T-cell (primary cell): ENCODE measurements at regions not wholly inside any gene's neighbourhood (a gene's known extent, or its start where the extent isn't known, plus 50 kb on each side); places are given as distances from the start of the nearest gene placed in this dataset.

Experiments
- ATAC-seq, 4 experiments: fragments of 200-7000 bp in 3 of 4; fragments of 150-1000 bp in 1 of 4; cut with Tn5 transposase; replicated peaks in 1 of 4; 1 replicate in 3 of 4; 2 replicates in 1 of 4; pipeline ENCODE4 v1.10.0; 2021; ENCODE audit warnings: moderate library complexity in 3 of 4, mild to moderate bottlenecking in 2 of 4, moderate number of reproducible peaks in 1 of 4
- CTCF ChIA-PET, 2 donors: fragments of 300-600 bp; sonication (Branson Sonifier 250); formaldehyde crosslinking; loops; one replicate each; lab custom pipeline; 2022; ENCODE audit warnings: antibody characterized with exemption in 2 of 2; lab: Charles Lee
- POLR2A ChIA-PET, 2 donors: fragments of 300-600 bp; sonication (Branson Sonifier 250); formaldehyde crosslinking; loops; one replicate each; lab custom pipeline; 2022; ENCODE audit warnings: antibody characterized with exemption in 2 of 2; lab: Charles Lee
- DNase-seq, 35 experiments: peaks; one replicate each; pipeline versions ENCODE4 v3.0.0 to v3.0.0-alpha.2; 2013 to 2023
- H3K27ac ChIP-seq: one replicate; pipeline ENCODE4 v1.5.1; 2013; ENCODE audit warnings: low read length
- H3K27me3 ChIP-seq, 2 experiments: replicated peaks in 1 of 2; 1 replicate in 1 of 2; 2 replicates in 1 of 2; pipeline versions ENCODE4 v1.6.1 to v1.7.0; 2013; ENCODE audit warnings: low read length in 1 of 2, mixed read lengths in 1 of 2; ENCODE audit not compliant: control insufficient read depth in 2 of 2, insufficient read depth in 2 of 2; ENCODE audit errors: extremely low read depth in 1 of 2
- H3K36me3 ChIP-seq, 2 donors: 1 replicate in 1 of 2; 2 replicates in 1 of 2; pipeline versions ENCODE4 v1.6.1 to v1.7.0; 2013; ENCODE audit warnings: low read length in 1 of 2; ENCODE audit not compliant: control insufficient read depth in 2 of 2, insufficient read depth in 1 of 2; ENCODE audit errors: extremely low read depth in 1 of 2
- H3K4me1 ChIP-seq, 2 experiments: 1 replicate in 1 of 2; 2 replicates in 1 of 2; pipeline versions ENCODE4 v1.6.1 to v1.7.0; 2013; ENCODE audit warnings: low read length in 2 of 2, mixed read lengths in 1 of 2; ENCODE audit not compliant: insufficient read depth in 2 of 2, control insufficient read depth in 1 of 2; ENCODE audit errors: extremely low read depth in 1 of 2
- H3K4me3 ChIP-seq, 2 donors: 1 replicate in 1 of 2; 2 replicates in 1 of 2; pipeline versions ENCODE4 v1.5.1 to v1.7.0; 2013; ENCODE audit warnings: mild to moderate bottlenecking in 2 of 2, low read length in 1 of 2, moderate library complexity in 1 of 2; ENCODE audit not compliant: control insufficient read depth in 1 of 2; ENCODE audit errors: extremely low read depth in 1 of 2
- H3K9me3 ChIP-seq: 2 replicates; pipeline ENCODE4 v1.7.0; 2013
- H3K27ac Mint-ChIP-seq, 2 donors: one replicate each; pipeline ENCODE4 v1.8.0; 2020 to 2021; ENCODE audit warnings: mild to moderate bottlenecking in 2 of 2, mixed read lengths in 2 of 2
- H3K27me3 Mint-ChIP-seq, 2 donors: one replicate each; pipeline ENCODE4 v1.8.0; 2021 to 2022; ENCODE audit warnings: mixed read lengths in 2 of 2
- H3K36me3 Mint-ChIP-seq: one replicate; pipeline ENCODE4 v1.8.0; 2021; ENCODE audit warnings: mixed read lengths
- H3K4me1 Mint-ChIP-seq, 3 donors: one replicate each; pipeline ENCODE4 v1.8.0; 2020 to 2022; ENCODE audit warnings: mixed read lengths in 3 of 3, mild to moderate bottlenecking in 1 of 3
- H3K4me3 Mint-ChIP-seq, 3 donors: one replicate each; pipeline ENCODE4 v1.8.0; 2020 to 2022; ENCODE audit warnings: mild to moderate bottlenecking in 3 of 3, mixed read lengths in 3 of 3, moderate library complexity in 3 of 3
- H3K9me3 Mint-ChIP-seq, 3 donors: one replicate each; pipeline ENCODE4 v1.8.0; 2020 to 2022; ENCODE audit warnings: mixed read lengths in 3 of 3
- WGBS: methylation state at CpG from one replicate; pipeline ENCODE4 v1.1.5; 2013; ENCODE audit warnings: missing lambda C conversion rate; ENCODE audit not compliant: insufficient coverage; 5-methylcytosine and 5-hydroxymethylcytosine counted together

DNA sequence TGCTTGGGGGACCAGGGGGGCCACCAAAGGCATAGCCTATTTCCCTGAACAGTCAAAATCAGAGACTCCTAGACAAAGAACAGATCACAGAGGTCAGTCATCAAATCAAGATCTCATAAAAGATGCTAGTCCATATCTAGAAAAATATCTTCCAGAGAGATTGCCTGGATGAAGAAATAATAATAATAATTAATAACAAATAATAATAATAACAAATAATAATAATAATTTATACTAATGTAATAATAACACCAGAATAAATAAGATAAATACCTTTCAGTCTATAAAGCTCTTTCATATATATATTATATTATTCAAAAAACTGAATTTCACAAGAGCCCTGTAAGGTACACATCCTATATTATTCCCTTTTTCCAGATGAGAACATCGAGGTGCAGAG is 129.6 kb downstream of the PAX1 start:
- no peaks in the 10 kb centered on the region for H3K9me3 ChIP-seq
- H3K27me3 ChIP-seq, result no peaks in the 10 kb centered on the region
- no peaks in the 10 kb centered on the region for H3K36me3 ChIP-seq
- DNase-seq, result no peak
- H3K9me3 Mint-ChIP-seq, result peaks cover 0 to 4% (median 2%) of the 10 kb centered on the region in 3 donors
- ATAC-seq, result no peak
- H3K4me3 Mint-ChIP-seq, result no peak overlapping the region
- CTCF ChIA-PET, result no interaction called here
- H3K4me3 ChIP-seq, result no peak overlapping the region
- no peaks in the 10 kb centered on the region for H3K27me3 Mint-ChIP-seq
- POLR2A ChIA-PET, result no interaction called here
- H3K27ac ChIP-seq, result no peak overlapping the region
- no peak overlapping the region for H3K27ac Mint-ChIP-seq
- H3K4me1 Mint-ChIP-seq, result no peaks in the 10 kb centered on the region
- H3K36me3 Mint-ChIP-seq, result no peaks in the 10 kb centered on the region
- WGBS, result no CpG with 5 or more reads among the region's 1 CpG
- H3K4me1 ChIP-seq, result no peaks in the 10 kb centered on the region

DNA sequence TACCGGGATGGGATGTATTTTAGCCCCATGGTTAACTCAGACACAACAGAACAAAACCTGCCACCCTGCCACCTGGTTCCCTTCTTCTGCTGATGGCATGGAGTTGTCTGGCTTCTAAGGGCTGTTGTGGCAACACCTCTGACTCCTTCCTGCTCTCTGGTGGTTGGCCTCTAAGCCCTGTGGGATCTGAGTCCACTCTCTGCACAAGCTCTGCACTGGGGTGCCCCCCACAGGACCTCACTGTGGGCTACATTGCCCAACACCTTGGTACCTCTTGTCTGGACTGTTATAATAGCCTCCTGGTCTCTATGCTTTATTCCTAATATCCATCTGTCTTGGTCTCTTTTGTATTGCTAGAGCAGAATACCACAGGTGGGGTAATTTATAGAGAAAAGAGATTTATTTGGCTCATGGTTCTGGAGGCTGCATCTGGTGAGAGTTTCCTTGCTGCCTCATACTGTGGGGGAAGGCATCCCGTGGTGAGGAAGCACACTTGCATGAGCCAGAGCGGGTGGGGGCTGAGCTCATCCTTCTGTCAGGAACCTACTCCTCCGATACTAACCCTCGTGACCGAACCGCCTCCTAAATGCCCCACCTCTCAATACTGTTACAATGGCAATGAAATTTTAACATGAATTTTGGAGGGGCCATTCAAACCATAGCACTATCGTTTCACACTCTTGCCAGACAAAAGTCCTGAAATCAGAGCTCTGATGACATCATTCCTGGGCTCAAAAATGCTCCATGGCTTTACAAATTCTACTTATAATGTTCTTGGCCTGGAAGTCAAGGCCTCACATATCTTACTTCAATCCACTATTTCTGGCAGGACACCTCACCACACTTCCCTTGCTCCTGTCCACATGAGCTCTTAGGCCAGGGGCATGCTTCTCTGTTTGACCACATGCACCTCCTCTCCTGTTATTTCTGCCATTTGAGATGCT is 127.2 kb downstream of the PAX1 start:
- POLR2A ChIA-PET, result no interaction called here
- 70% methylated on average over 6 of the region's 8 CpGs for WGBS
- Histone ChIP-seq H3K9me3 (no peaks in the 10 kb centered on the region), H3K4me1 (no peaks in the 10 kb centered on the region), H3K27me3 (no peaks in the 10 kb centered on the region), H3K36me3 (no peaks in the 10 kb centered on the region), H3K4me3 (no peak overlapping the region), H3K27ac (no peak overlapping the region)
- no peak for ATAC-seq
- peaks cover 0 to 4% of the 10 kb centered on the region in 2 donors for H3K27me3 Mint-ChIP-seq
- H3K36me3 Mint-ChIP-seq, result no peaks in the 10 kb centered on the region
- no peak overlapping the region for H3K4me3 Mint-ChIP-seq
- no peak for DNase-seq
- H3K9me3 Mint-ChIP-seq, result peaks cover 0 to 4% (median 4%) of the 10 kb centered on the region in 3 donors
- no peaks in the 10 kb centered on the region for H3K4me1 Mint-ChIP-seq
- CTCF ChIA-PET, result no interaction called here
- H3K27ac Mint-ChIP-seq, result no peak overlapping the region

DNA sequence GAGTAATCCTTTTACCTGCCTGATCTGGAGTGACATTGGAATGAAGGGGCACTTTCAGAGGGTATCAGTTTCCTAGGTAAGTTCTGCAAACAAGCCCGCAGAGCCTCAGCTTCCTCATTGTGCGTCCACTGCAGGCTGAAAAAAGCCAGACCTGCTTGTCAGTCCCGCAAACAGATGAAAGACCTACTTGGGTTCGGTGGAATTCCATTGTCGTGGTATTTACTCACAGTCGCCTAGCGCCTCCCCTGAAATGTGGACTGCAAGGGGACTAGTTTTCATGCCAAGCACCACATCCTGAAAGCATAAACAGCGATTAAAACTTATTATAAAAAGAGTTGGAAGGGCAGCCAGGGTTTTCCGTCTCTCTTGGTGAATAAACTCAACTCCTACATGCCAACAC is 121.5 kb downstream of the PAX1 start:
- CTCF ChIA-PET, result no interaction called here
- H3K9me3 Mint-ChIP-seq, result peaks cover 3 to 4% (median 4%) of the 10 kb centered on the region in 3 donors

DNA sequence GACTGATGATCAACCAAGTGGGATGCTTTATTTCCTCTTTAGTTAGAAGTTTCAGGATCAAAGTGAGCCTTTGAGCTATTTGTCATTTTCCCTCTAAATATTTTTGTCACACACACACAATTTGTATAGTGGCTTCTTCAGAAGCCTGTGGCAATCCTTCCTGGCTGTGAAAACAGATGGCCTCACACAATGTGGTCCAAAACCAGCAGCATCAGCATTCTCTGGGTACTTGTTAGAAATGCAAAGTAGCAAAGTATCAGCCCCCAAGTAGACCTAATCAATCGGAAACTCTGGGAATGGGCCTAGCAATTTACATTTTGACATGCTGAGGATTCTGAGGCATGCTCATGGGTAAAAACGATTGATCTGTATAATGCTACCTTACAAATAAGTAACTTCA is 115.9 kb downstream of the PAX1 start:
- H3K27me3 Mint-ChIP-seq, result no peaks in the 10 kb centered on the region
- no CpG with 5 or more reads among the region's 2 CpGs for WGBS

More for the DNA sequence above, 121.5 kb downstream of the PAX1 start:
- H3K36me3 Mint-ChIP-seq, result no peaks in the 10 kb centered on the region
- H3K4me1 Mint-ChIP-seq, result no peaks in the 10 kb centered on the region
- peaks cover 0 to 4% of the 10 kb centered on the region in 2 donors for H3K27me3 Mint-ChIP-seq
- Histone ChIP-seq H3K4me1 (no peaks in the 10 kb centered on the region), H3K27me3 (peaks cover 0 to 2% of the 10 kb centered on the region in 2 experiments), H3K36me3 (no peaks in the 10 kb centered on the region), H3K27ac (no peak overlapping the region), H3K4me3 (no peak overlapping the region), H3K9me3 (no peaks in the 10 kb centered on the region)
- 39% methylated on average over 2 of the region's 9 CpGs for WGBS
- DNase-seq (no peak), ATAC-seq (no peak)
- no peak overlapping the region for H3K27ac Mint-ChIP-seq
- no peak overlapping the region for H3K4me3 Mint-ChIP-seq
- POLR2A ChIA-PET, result no interaction called here

DNA sequence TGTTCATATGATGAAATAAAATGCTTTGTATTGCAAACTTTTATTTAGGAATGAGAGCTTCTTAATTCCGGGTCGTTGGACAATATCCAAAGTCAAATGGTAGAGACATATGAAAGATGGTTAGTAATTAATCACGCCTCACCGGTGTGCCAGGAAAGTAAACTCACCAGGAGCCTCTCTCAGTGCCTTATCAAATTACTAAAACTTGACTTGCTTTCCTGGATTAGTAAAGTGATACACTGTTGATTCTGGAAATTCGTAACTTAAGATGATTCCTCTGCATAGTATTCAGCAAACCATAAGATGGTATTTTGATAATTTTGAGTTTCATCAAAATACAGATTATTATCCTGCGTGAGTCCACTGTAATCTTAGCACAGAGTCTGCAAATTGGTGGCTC is 115.2 kb downstream of the PAX1 start:
- ChIA-PET CTCF (no interaction called here), POLR2A (no interaction called here)
- no CpG with 5 or more reads among the region's 6 CpGs for WGBS
- peaks cover 0 to 3% (median 0%) of the 10 kb centered on the region in 3 donors for H3K9me3 Mint-ChIP-seq
- no peak for DNase-seq
- no peak overlapping the region for H3K27ac ChIP-seq
- no peaks in the 10 kb centered on the region for H3K4me1 ChIP-seq
- no peaks in the 10 kb centered on the region for H3K4me1 Mint-ChIP-seq
- no peak for ATAC-seq
- no peaks in the 10 kb centered on the region for H3K36me3 ChIP-seq
- no peaks in the 10 kb centered on the region for H3K36me3 Mint-ChIP-seq
- no peaks in the 10 kb centered on the region for H3K27me3 Mint-ChIP-seq
- no peak overlapping the region for H3K4me3 ChIP-seq
- H3K27ac Mint-ChIP-seq, result no peak overlapping the region
- H3K4me3 Mint-ChIP-seq, result no peak overlapping the region
- no peaks in the 10 kb centered on the region for H3K9me3 ChIP-seq
- no peaks in the 10 kb centered on the region for H3K27me3 ChIP-seq

More for the DNA sequence above, 115.9 kb downstream of the PAX1 start:
- CTCF ChIA-PET, result no interaction called here
- Histone ChIP-seq H3K9me3 (no peaks in the 10 kb centered on the region), H3K27me3 (no peaks in the 10 kb centered on the region), H3K36me3 (no peaks in the 10 kb centered on the region), H3K27ac (no peak overlapping the region), H3K4me3 (no peak overlapping the region), H3K4me1 (no peaks in the 10 kb centered on the region)
- no peak for DNase-seq
- no peaks in the 10 kb centered on the region for H3K36me3 Mint-ChIP-seq
- H3K27ac Mint-ChIP-seq, result no peak overlapping the region
- POLR2A ChIA-PET, result no interaction called here
- no peaks in the 10 kb centered on the region for H3K4me1 Mint-ChIP-seq
- H3K4me3 Mint-ChIP-seq, result no peak overlapping the region
- ATAC-seq, result no peak
- H3K9me3 Mint-ChIP-seq, result peaks cover 0 to 3% (median 0%) of the 10 kb centered on the region in 3 donors

DNA sequence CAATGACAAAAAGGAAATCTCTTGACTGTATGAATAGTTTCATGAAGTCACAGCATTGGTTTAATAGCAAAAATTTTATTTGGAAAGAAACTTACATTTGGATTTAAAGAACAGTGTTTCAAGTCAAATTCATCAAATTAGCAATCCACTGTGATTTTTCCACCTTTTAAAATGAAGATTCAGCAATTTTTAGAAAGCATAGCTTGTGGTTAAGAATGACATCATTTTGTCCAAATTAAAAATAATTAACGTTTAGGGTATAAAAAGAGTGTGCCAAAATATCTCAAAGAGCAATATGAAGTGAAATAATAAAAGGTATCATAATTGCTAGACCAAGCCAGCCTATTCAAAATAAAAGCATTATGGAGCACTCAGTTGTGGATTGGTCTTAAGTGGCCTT is 114.6 kb downstream of the PAX1 start:
- H3K36me3 ChIP-seq, result no peaks in the 10 kb centered on the region

More for the DNA sequence above, 114.6 kb downstream of the PAX1 start:
- Histone ChIP-seq H3K27me3 (no peaks in the 10 kb centered on the region), H3K27ac (no peak overlapping the region), H3K4me3 (no peak overlapping the region), H3K4me1 (no peaks in the 10 kb centered on the region), H3K9me3 (no peaks in the 10 kb centered on the region)
- H3K9me3 Mint-ChIP-seq, result peaks cover 0 to 3% (median 3%) of the 10 kb centered on the region in 3 donors
- H3K27me3 Mint-ChIP-seq, result no peaks in the 10 kb centered on the region
- no peaks in the 10 kb centered on the region for H3K36me3 Mint-ChIP-seq
- ATAC-seq (no peak), DNase-seq (no peak)
- H3K4me1 Mint-ChIP-seq, result no peaks in the 10 kb centered on the region
- POLR2A ChIA-PET, result no interaction called here
- CTCF ChIA-PET, result no interaction called here
- H3K4me3 Mint-ChIP-seq, result no peak overlapping the region
- WGBS, result no CpG with 5 or more reads among the region's 1 CpG
- no peak overlapping the region for H3K27ac Mint-ChIP-seq
